ENCODE measurements at regions not wholly inside any gene's neighbourhood (a gene's known extent, or its start where the extent isn't known, plus 50 kb on each side); places are given as distances from the start of the nearest gene placed in this dataset.

DNA sequence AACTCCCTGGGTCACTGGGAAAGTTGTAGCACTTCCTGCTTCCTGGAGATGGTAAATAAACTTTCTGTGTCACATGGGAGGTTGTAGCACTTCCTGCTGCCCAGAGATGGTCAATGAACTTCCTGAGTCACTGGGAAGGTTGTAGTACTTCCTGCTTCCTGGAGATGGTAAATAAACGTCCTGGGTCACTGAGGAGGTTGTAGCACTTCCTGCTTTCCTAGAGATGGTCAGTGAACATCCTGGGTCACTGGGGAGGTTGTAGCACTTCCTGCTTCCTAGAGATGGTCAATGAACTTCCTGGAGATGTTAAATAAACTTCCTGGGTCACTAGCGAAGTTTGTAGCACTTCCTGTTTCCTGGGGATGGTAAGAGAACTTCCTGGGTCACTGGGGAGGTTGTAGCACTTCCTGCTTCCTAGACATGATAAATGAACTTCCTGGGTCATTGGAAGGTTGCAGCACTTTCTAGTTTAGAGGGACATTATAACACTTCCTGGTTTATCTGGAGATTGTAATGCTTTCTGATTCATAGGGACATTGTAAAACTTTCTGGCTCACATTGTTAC lies 62.3 kb upstream of the CD99 start:
- peaks cover 5% of the 10 kb centered on the region for H3K36me3 Mint-ChIP-seq (ENCODE audit: unreplicated experiment)
- no peak for DNase-seq
- no peak overlapping the region for H3K4me3 Mint-ChIP-seq (ENCODE audit: unreplicated experiment)
- H3K27me3 Mint-ChIP-seq (ENCODE audit: unreplicated experiment) = no peaks in the 10 kb centered on the region
- peaks cover 2% of the 10 kb centered on the region for H3K9me3 Mint-ChIP-seq (ENCODE audit: unreplicated experiment)
- TF ChIP-seq, protein P1, sequence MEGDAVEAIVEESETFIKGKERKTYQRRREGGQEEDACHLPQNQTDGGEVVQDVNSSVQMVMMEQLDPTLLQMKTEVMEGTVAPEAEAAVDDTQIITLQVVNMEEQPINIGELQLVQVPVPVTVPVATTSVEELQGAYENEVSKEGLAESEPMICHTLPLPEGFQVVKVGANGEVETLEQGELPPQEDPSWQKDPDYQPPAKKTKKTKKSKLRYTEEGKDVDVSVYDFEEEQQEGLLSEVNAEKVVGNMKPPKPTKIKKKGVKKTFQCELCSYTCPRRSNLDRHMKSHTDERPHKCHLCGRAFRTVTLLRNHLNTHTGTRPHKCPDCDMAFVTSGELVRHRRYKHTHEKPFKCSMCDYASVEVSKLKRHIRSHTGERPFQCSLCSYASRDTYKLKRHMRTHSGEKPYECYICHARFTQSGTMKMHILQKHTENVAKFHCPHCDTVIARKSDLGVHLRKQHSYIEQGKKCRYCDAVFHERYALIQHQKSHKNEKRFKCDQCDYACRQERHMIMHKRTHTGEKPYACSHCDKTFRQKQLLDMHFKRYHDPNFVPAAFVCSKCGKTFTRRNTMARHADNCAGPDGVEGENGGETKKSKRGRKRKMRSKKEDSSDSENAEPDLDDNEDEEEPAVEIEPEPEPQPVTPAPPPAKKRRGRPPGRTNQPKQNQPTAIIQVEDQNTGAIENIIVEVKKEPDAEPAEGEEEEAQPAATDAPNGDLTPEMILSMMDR (IDR thresholded peaks at IDR 0.05; ENCODE audit: partially characterized antibody, unreplicated experiment) = no peak
- H3K27ac Mint-ChIP-seq (ENCODE audit: unreplicated experiment) = no peak overlapping the region
- no peaks in the 10 kb centered on the region for H3K4me1 Mint-ChIP-seq (ENCODE audit: low read depth, unreplicated experiment)

DNA sequence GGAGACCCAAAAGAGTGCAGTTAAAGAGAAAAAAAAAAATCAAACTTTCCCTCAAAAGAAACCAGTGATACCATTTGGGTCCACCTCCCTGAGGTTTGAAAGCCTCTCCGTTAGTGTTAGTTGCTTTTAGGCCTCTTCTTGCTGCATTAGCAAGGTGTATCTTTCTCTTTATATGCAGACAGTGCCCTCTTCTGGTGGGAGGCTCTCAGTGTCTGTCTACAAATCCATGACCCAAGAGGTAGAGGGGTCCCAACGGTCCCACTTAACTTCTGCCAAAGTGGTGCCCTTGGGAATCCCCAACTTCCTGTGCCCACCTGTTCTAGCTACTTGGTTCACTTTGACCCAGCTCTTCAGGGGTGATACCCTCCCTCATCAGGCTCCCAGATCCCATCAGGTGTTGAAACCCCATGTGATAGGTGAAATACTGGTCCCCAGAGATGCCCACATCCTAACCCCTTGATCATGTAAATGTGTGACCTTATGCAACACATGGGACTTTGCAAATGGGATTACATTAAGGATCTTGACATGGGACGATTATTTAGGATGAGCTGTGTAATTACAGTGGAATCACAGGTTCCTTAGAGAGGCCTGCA lies 63.7 kb upstream of the CD99 start:
- no peaks in the 10 kb centered on the region for H3K9me3 Mint-ChIP-seq (ENCODE audit: unreplicated experiment)
- peaks cover 5% of the 10 kb centered on the region for H3K36me3 Mint-ChIP-seq (ENCODE audit: unreplicated experiment)
- no peak overlapping the region for H3K27ac Mint-ChIP-seq (ENCODE audit: unreplicated experiment)
- TF ChIP-seq, protein P1 (IDR thresholded peaks at IDR 0.05; ENCODE audit: partially characterized antibody, unreplicated experiment) = peak; percentile 69
- H3K4me3 Mint-ChIP-seq (ENCODE audit: unreplicated experiment) = no peak overlapping the region
- no peaks in the 10 kb centered on the region for H3K4me1 Mint-ChIP-seq (ENCODE audit: low read depth, unreplicated experiment)
- peak; percentile 61 for DNase-seq
- H3K27me3 Mint-ChIP-seq (ENCODE audit: unreplicated experiment) = peaks cover 2% of the 10 kb centered on the region

DNA sequence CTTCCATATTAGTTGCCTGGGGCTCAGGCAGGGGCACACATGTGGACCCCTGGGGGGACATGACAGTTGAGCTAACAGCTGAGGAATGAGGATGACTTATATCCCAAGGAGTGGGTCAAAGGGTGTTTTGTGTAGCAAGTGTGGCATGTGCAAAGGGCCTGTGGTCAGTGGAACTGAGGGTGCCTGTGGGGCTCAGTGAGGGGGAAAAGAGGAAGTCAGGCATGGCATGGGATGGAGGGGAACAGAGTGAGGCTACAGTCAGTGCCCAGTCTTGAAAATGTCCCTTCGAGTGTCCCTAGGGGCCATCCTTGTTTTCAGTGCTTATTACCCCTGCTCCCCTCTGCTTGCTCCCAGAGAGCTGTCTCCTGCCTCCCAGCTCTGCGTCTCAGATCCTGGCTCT lies 64.3 kb upstream of the CD99 start:
- peaks cover 2% of the 10 kb centered on the region for H3K27me3 Mint-ChIP-seq (ENCODE audit: unreplicated experiment)
- H3K9me3 Mint-ChIP-seq (ENCODE audit: unreplicated experiment) = no peaks in the 10 kb centered on the region
- DNase-seq = no peak
- no peak overlapping the region for H3K4me3 Mint-ChIP-seq (ENCODE audit: unreplicated experiment)
- peaks cover 5% of the 10 kb centered on the region for H3K36me3 Mint-ChIP-seq (ENCODE audit: unreplicated experiment)
- H3K4me1 Mint-ChIP-seq (ENCODE audit: low read depth, unreplicated experiment) = no peaks in the 10 kb centered on the region
- no peak overlapping the region for H3K27ac Mint-ChIP-seq (ENCODE audit: unreplicated experiment)
- TF ChIP-seq, protein P1 (IDR thresholded peaks at IDR 0.05; ENCODE audit: partially characterized antibody, unreplicated experiment) = no peak

DNA sequence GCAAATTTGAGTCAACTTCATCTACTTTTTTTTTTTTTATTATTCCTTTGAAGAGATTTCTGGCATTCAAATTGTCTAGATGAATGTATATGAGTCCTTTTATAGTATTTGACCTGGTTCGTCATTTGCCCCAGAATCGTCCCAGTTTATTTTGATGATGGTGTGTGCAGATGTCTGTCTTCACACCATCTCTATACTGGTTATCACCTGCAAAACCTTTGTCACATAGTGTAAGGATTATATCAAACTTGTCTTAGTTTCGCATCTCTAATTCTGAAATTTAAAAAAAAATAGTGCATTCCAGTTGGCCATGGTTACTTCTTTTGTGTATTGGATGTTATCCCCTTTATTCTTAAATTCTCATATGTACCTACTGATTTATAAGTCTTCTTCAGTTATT lies 70.5 kb upstream of the CD99 start:
- no peak overlapping the region for H3K27ac Mint-ChIP-seq (ENCODE audit: unreplicated experiment)
- no peaks in the 10 kb centered on the region for H3K4me1 Mint-ChIP-seq (ENCODE audit: low read depth, unreplicated experiment)
- no peaks in the 10 kb centered on the region for H3K9me3 Mint-ChIP-seq (ENCODE audit: unreplicated experiment)
- no peaks in the 10 kb centered on the region for H3K36me3 Mint-ChIP-seq (ENCODE audit: unreplicated experiment)
- no peak overlapping the region for H3K4me3 Mint-ChIP-seq (ENCODE audit: unreplicated experiment)
- DNase-seq = no peak
- H3K27me3 Mint-ChIP-seq (ENCODE audit: unreplicated experiment) = peaks cover 2% of the 10 kb centered on the region
- TF ChIP-seq, protein P1 (IDR thresholded peaks at IDR 0.05; ENCODE audit: partially characterized antibody, unreplicated experiment) = no peak

DNA sequence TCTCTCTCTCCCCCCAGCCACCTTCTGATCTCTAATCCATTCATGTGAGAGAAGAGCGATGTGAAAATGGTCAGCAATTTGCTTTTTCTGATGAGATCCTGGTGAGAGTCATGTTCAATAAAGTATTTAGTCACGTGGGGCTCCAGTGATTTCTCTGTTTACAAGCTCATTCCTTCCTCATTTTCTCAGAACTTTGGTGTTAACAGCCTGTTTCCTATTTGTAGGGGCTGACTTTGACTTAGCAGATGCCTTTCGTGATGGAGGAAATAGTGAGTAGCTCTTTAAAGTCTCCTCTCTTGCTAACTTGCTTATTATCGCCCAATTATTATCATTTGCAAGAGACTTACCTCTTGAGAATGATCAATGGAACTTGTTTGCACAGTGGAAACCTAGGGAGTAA lies 72.6 kb upstream of the CD99 start:
- no peaks in the 10 kb centered on the region for H3K9me3 Mint-ChIP-seq (ENCODE audit: unreplicated experiment)
- H3K4me1 Mint-ChIP-seq (ENCODE audit: low read depth, unreplicated experiment) = peaks cover 8% of the 10 kb centered on the region
- TF ChIP-seq, protein P1 (IDR thresholded peaks at IDR 0.05; ENCODE audit: partially characterized antibody, unreplicated experiment) = no peak
- H3K4me3 Mint-ChIP-seq (ENCODE audit: unreplicated experiment) = no peak overlapping the region
- H3K36me3 Mint-ChIP-seq (ENCODE audit: unreplicated experiment) = no peaks in the 10 kb centered on the region
- no peak overlapping the region for H3K27ac Mint-ChIP-seq (ENCODE audit: unreplicated experiment)
- no peak for DNase-seq
- peaks cover 2% of the 10 kb centered on the region for H3K27me3 Mint-ChIP-seq (ENCODE audit: unreplicated experiment)

Measured in glutamatergic neuron (in vitro differentiated cells).